ENCODE measurements at regions not wholly inside any gene's neighbourhood (a gene's known extent, or its start where the extent isn't known, plus 50 kb on each side); places are given as distances from the start of the nearest gene placed in this dataset.

DNA sequence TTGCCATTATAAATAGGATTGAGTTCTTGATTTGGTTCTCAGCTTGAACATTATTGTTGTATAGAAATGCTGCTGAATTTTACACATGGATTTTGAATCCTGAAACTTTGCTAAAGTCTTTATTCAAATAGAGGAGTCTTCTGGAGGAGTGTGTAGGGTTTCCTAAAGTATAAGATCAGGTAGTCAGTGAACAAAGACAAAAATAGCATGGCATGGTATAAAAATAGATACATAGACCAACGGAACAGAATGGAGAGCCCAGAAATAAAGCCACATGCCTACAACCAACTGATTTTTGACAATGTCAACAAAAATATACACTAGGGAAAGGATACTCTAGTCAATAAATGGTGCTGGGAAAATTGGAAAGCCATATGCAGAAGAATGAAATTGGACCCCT lies 740.1 kb downstream of the QKI start:
- no peak overlapping the region for H3K27ac ChIP-seq
- H3K36me3 ChIP-seq (replicated peaks): no peaks in the 10 kb centered on the region
- DNase-seq: no peak
- H3K4me3 ChIP-seq (ENCODE audit: low read depth, low read length): no peak overlapping the region
- in situ Hi-C loops (cut with HindIII; ENCODE audit: low pct_ligation_motif_present, low sequenced_read_pairs): no loop called here
- no peaks in the 10 kb centered on the region for H3K27me3 ChIP-seq (replicated peaks)
- no peak for TF ChIP-seq CTCF (IDR thresholded peaks at IDR 0.05; ENCODE audit: low read depth, low read length, missing control alignments)

- H3K4me3 ChIP-seq (ENCODE audit: low read depth, low read length): no peak overlapping the region
- DNase-seq: no peak
- H3K36me3 ChIP-seq (replicated peaks): no peaks in the 10 kb centered on the region
- in situ Hi-C loops (cut with HindIII; ENCODE audit: low pct_ligation_motif_present, low sequenced_read_pairs): no loop called here
- H3K27me3 ChIP-seq (replicated peaks): no peaks in the 10 kb centered on the region
- TF ChIP-seq CTCF (IDR thresholded peaks at IDR 0.05; ENCODE audit: low read depth, low read length, missing control alignments): no peak
- no peak overlapping the region for H3K27ac ChIP-seq
These were observed 738.1 kb downstream of the QKI start for GRCh38 chr6:164152611-164153010.

GRCh38 chr6:164151161-164152120 lies 736.9 kb downstream of the QKI start:
- in situ Hi-C loops (cut with HindIII; ENCODE audit: low pct_ligation_motif_present, low sequenced_read_pairs): no loop called here
- Histone ChIP-seq H3K4me3 (ENCODE audit: low read depth, low read length) (no peak overlapping the region), H3K27ac (no peak overlapping the region), H3K36me3 (replicated peaks) (no peaks in the 10 kb centered on the region), H3K27me3 (replicated peaks) (no peaks in the 10 kb centered on the region)
- DNase-seq: no peak
- no peak for TF ChIP-seq CTCF (IDR thresholded peaks at IDR 0.05; ENCODE audit: low read depth, low read length, missing control alignments)

- TF ChIP-seq CTCF (IDR thresholded peaks at IDR 0.05; ENCODE audit: low read depth, low read length, missing control alignments): no peak
- no peak overlapping the region for H3K4me3 ChIP-seq (ENCODE audit: low read depth, low read length)
- no peak for DNase-seq
- H3K27ac ChIP-seq: no peak overlapping the region
- H3K36me3 ChIP-seq (replicated peaks): no peaks in the 10 kb centered on the region
- no peaks in the 10 kb centered on the region for H3K27me3 ChIP-seq (replicated peaks)
- in situ Hi-C loops (cut with HindIII; ENCODE audit: low pct_ligation_motif_present, low sequenced_read_pairs): no loop called here
These were observed 735.7 kb downstream of the QKI start for GRCh38 chr6:164150232-164150631.

DNA sequence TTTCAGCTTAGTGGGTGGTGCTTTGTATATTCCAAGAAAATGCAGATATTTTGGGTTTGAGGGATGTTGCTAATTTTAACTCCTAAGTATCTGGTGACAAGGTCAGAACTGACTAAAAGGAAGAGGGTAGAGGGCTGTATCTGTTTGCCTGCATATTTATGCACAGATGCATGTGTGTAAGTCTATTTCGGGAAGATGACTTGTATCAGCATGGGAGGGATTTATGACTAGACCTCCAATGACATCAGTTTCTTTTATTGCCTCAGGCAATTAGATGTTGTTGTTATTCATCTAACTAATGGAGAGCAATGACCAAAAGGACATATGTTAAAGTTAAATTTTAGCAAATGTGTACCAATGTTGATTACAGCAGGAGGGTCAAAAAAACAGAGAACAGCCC lies 734.3 kb downstream of the QKI start:
- no peak overlapping the region for H3K4me3 ChIP-seq (ENCODE audit: low read depth, low read length)
- TF ChIP-seq CTCF (IDR thresholded peaks at IDR 0.05; ENCODE audit: low read depth, low read length, missing control alignments): no peak
- H3K27ac ChIP-seq: no peak overlapping the region
- in situ Hi-C loops (cut with HindIII; ENCODE audit: low pct_ligation_motif_present, low sequenced_read_pairs): no loop called here
- no peaks in the 10 kb centered on the region for H3K27me3 ChIP-seq (replicated peaks)
- no peak for DNase-seq
- H3K36me3 ChIP-seq (replicated peaks): no peaks in the 10 kb centered on the region

Data from brain microvascular endothelial cell (primary cell).